ENCODE measurements at regions not wholly inside any gene's neighbourhood (a gene's known extent, or its start where the extent isn't known, plus 50 kb on each side); places are given as distances from the start of the nearest gene placed in this dataset.

DNA sequence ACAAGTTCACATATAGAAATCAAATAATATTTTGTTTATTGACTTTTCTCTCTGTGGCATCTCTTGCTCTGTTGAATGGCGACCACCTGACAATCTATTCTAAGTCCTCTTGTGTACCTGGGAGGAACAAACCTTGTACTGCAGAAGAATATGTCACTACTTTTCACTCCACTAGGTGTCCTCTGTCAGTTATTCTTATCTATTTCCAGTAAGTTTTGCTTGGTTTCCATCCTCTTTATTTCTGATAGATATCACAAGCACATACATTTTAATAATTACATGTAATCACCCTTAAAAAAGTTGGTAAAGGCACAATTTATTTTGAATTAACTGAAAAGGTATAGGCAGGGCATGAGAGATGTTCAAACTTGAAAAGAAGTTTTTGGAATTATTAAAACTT lies 238.4 kb downstream of the SNCA start:
- no peak for DNase-seq

DNA sequence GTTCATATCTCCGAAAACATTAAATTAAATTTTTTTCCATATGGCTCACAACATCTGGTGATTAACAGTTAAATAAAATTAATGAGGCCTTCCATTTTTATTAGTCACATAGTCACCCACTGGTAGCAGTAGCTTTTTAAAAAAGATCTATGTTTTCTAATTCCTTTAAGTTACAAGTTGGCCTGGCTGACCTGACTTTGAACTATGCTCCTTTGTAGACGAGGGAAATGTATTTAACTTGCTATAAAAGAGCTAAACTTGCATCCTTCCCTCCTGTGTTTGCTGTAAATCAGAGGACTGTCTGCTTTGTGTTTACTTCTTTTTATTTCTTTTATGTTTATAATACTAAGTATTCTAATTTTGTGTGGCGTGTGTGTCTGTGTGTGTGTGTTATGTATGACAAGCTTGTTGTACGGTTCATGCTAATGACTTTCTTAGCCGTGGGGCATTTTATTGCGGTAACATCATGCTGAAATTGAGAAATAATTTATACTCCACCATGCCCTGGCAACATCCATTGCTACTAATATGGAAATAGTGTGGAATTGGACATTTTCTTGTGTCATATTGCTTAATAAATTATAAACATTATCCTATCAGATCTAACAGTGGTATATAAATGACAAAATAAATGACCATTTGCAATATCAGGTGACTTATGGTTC lies 241.7 kb downstream of the SNCA start:
- DNase-seq, result no peak

DNA sequence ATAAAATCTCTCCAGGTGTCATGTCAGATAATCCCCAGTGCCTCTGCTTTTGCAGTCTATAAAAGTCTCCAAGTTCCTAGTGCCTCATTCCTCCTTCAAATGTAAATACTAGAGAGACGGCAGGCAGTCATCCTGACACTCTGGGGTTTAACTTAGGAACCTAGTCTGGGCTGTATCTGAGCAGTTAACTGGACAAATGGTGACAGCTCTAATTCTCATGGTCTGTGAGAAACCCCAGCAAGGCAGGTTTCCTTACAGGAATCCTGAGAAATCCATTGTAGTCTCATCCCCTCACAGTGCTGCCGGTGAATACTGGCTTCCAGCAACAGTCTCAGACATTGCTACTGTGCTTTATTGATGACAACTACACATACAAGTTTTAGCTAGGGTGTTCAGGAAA lies 246.8 kb downstream of the SNCA start:
- no peak for DNase-seq

DNA sequence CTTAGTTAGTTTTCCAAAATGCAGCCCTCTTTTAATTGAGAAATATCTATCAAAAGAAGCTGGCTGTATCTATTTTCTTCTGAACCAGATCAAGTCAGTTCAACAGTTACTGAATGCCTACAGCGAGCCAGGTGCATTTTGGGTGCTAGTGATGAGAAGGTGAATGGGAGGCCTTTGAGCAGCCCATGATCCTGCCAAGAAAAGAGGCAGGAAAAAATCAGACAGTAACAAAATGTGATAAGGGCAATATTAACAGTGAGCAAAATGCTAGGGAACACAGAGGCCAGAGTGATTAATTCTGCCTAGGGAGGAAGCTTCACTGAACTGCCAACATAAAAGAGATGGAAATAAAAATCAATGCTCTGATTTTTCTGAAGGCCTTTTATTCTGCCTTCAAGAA lies 248.5 kb downstream of the SNCA start:
- DNase-seq, result no peak

DNA sequence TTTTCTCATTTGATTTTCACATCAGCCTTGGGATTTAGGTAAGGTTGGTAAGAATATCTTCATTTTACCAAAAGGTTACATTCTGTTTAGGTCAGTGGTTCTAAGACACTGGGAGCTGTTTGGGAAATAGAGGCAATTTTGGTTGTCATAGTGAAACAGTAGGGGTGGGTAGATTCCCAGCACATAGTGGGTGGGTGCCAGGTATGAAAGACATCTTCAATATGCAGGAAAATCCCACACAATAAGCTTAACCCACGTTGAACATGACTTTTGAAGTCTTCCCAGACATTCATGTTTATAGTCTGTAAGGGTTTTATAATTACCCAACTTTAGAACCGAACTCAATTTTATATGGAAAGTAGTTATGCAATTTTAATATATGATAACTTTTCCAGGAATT lies 249.6 kb downstream of the SNCA start:
- no peak for DNase-seq

DNA sequence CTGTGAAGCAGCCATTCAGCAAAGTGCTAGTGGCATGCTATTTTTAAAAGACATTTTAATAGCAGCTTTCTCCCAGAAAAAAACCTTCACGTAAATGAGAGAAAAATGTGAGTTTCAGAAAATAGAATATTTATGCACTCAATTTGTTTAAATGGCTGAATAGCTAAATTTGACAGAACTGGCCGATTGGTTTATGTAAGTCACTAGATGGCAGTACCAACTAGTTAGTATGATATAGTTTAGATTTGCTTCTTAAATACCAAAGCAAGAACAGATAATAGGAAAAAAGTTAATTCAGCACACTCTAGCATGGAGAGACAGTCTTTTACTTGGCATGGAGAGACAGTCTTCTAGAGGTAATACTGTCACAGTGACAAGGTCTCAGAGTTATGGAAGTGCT lies 250.1 kb downstream of the SNCA start:
- DNase-seq, result no peak

DNA sequence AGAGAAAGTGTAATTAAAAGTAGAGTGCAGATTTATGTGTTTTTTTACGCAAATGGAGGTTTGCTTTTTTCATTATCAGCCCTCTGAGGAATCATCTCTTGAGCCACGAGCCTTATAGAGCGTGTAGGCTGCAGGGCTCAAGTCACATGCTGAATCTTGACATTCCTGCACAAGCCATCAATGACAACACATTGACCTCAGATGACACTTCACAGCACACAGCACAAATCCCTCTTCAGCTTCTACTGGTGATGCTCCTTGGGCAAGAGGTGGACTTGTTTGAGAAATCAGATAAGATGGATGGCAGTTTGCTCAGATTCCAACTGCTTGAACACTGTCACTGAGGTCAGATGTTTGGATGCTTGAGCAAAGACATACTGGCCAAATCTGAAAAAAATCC lies 250.6 kb downstream of the SNCA start:
- no peak for DNase-seq

DNA sequence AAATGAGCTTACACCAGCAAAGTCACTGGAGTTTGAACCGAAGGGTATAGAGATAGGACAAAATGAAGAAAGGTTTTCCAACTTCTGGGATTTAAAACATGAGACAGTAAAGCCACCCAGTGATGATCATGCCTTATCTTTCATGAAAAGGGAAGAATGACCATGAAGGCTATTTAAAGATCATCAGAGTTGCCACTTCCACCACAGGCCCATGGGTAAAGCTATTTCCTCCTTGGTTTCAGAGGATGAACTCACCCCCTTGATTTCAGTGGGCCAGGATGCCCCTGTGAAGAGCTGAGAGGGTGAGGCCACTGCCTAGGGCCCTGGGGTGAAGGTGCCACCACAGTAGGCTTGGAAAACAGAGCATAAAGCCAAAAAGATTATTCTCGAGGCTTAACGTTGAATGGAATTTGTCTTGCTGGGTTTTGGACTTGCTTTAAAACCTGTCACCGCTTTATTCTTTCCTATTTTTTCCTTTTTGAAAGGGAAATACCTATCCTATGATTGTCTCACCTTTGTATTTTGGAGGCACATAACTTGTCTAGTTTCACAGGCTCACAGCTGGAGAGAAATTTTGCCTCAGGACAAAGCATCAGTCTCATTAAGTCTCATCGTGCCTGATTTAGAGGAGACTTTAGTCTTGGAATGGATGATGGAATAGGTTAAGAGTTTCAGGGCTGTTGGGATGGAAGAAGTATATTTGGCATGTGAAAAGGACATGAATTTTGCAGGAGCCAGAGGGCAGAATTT lies 254.0 kb downstream of the SNCA start:
- no peak for DNase-seq

DNA sequence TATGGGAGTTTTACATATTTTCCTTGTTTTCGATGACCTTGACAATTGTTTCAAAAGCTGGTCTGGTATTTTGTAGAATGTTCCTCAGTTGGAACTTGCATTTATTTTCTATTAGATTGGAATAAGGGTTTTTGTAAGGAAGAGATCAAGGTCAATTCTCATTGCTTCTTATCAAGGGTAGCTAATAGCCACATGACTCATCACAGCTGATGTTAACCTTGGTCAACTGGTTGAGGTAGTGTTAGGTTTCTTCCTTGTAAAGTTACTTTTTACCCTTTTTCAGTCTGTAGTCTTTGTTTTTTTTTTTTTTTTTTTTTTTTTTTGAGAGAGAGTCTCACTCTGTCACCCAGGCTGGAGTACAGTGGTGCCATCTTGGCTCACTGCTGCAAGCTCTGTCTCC lies 257.2 kb downstream of the SNCA start:
- DNase-seq, result no peak

DNA sequence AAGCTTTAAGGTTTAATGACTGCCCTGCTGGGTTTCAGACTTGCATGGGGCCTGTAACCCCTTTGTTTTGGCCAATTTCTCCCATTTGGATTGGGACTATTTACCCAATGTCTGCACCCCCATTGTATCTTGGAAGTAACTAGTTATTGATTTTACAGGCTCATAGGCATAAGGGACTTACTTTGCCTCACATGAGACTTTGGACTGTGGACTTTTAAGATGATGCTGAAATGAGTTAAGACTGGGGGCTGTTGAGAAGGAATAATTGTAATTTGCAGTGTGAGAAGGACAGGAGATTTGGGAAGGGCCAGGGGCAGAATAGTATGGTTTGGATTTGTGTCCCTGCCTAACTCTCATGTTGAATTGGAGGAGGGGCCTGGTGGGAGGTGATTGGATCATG lies 260.7 kb downstream of the SNCA start:
- DNase-seq, result no peak

DNA sequence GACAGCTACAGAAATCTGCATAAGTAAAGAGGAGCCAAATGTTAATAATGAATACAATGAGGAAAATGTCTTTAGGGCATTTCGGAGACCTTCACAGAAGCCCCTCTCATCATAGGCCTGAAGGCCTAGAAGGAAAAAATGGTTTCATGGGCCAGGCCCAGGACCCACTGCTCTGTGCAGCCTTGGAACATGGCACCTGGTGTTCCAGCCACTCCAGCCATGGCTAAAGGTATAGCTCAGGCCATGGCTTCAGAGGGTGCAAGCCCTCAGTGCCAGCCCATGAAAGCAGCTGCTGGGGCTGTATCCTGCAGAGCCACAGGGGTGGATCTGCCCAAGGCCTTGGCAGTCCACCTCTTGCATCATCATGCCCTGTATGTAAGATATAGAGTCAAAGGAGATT lies 261.1 kb downstream of the SNCA start:
- no peak for DNase-seq

DNA sequence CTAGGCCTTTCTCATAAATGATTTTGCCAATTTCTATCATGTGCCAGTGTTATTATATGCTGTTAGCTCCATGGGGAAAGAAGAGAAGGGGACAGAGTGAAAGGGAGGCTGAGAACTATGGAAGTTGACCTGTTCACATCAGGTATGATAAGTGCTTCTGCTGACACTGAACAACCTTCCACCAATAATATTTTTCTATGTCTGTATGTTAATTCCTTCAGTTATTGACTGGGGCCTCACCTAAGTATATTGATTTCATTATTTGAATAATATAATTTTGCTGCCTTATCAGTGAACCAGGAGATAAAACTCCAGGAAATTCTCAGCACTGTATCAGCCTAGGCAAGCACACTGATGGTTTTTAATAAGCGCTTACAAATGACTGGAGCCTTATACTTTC lies 262.8 kb downstream of the SNCA start:
- no peak for DNase-seq

DNA sequence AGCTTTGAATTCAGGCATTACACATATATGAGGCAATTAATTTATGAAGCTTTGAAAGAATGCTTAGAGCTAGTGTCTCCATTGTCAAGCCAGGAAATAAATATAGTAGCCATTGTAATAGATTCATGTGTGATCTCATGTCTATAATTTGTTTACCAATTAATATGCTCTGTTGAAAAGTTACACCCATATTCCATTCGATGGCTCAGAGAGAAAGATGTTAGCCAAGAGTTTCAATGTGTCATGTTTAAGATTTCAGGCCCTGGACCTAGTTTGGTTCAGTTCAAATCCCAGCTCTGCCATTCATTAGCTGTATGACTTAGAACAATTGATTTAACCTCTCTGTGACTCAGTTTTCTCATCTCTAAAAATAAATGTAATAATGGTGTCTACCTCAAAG lies 263.3 kb downstream of the SNCA start:
- DNase-seq, result no peak

DNA sequence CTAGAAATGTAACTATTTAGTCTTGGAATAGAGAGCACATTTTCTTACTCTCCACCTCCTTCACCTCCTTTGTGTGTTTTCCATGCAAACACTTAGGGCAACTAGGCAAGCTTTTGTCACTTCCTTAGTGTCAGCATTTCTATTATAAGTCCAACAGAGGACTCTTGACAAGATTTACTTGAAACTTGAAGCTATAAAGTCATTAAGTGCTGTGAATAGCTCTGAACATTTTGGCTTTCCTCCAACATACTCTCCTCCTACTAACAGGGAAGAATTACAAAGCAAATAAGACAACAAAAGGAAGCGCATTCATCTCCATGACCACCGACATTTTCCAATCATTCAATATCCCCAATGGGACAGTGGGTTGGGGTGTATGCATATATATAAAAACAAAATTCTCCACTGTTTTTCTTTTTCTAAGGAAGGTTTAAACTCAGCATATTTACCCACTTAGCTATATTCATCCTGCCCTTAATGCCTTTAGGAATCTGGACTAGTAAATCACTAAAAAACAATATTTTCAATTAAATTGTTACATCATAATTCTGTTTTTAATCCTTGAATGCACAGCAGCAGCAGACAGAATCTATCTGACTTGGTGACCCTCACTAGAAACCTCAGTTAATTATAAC lies 264.6 kb downstream of the SNCA start:
- DNase-seq, result no peak

DNA sequence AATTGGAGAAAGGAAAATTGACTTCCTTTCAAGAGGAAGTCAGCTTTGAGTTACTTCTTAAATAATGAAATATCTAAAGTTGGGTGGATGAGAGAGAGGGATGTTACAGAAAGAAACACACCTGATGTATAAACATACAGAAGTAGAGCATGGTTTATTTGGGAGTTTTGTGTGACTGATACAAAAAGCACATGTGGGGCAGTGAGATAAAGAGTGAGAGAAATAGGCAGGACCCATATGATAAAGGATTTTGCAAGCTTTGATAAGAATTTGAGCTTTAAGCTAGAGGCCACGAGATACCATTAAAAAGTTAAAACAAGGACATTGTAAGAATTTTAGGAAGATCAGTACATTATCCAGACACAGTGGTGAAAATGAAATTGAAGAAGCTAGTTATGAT lies 263.3 kb upstream of the GPRIN3 start:
- DNase-seq, result no peak

DNA sequence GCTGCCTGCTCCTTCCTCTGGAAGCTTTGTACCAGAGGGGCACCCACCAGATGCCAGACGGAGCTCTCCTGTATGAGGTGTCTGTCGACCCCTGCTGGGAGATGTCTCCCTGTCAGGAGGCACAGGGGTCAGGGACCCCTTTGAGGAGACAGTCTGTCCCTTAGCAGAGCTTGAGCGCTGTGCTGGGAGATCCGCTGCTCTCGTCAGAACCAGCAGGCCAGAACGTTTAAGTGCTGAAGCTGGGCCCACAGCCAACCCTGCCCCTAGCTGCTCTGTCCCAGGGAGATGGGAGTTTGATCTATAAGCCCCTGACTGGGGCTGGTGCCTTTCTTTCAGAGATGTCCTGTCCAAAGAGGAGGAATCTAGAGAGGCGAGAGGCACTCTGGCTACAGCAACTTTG lies 260.3 kb upstream of the GPRIN3 start:
- no peak for DNase-seq

DNA sequence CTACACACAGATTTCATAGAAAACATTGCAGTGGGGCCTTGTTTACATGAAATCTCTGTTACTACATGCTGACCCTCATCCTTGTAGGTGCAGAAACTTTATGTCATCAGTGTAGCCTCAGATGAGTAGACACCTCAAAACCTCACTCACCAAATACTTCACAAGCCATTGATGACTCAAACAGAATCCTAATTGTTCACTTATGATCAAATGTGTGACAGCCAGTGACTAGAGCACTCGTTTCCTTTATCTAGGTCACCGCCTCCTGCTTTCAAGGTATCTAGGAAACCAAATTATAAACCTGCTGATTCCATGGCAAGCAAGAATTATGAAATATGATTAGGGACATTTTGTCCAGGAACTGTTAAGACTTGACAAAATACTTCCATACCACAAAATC lies 255.8 kb upstream of the GPRIN3 start:
- no peak for DNase-seq

DNA sequence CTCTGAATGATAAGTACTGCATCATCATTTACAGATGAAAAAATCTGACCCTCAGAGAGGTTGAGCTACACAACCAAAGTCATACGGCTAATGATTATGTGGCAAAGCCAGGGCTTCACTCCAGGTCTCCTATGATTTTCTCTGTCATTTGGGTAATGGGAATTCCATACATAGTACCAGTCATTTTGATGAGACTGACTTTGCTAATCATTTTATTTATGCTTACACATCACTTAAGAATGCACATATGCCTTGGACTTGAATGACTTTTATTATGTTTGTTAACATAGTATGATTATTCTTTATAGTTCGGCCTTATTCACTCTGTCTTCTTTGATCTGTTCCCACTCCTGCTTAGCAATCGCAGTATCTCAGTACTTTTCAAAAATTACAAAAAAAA lies 255.1 kb upstream of the GPRIN3 start:
- no peak for DNase-seq

DNA sequence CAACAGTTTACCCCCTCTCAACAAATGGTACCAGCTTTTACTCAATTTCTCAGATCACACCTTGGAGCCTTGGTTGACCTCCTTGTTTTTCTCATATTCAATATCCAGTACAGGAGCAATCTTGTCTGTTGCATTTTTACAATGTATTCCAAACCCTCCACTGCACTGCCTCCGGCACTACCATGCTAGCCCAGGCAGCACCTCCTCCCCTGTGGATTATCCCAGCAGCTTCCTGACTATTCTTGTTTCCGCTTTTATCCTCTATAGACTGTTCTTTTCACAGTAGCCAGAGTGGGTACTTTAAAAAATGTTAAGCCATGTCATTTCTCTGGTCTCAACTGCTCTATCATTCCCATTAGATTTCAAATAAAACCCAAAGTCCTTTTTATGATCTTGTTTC lies 253.4 kb upstream of the GPRIN3 start:
- no peak for DNase-seq

DNA sequence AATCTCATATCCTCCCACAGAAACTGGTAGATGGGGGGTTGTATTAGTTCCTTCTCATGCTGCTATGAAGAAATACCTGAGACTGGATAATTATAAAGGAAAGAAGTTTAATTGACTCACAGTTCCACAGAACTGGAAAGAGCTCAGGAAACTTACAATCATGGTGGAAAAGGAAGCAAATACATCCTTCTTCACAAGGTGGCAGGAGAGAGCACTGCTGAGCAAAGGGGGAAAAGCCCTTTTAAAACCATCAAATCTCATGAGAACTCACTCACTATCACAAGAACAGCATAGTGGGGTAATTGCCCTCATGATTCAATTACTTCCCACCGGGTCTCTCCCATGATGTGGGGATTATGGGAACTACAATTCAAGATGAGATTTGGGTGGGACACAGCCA lies 250.5 kb upstream of the GPRIN3 start:
- DNase-seq, result no peak

DNA sequence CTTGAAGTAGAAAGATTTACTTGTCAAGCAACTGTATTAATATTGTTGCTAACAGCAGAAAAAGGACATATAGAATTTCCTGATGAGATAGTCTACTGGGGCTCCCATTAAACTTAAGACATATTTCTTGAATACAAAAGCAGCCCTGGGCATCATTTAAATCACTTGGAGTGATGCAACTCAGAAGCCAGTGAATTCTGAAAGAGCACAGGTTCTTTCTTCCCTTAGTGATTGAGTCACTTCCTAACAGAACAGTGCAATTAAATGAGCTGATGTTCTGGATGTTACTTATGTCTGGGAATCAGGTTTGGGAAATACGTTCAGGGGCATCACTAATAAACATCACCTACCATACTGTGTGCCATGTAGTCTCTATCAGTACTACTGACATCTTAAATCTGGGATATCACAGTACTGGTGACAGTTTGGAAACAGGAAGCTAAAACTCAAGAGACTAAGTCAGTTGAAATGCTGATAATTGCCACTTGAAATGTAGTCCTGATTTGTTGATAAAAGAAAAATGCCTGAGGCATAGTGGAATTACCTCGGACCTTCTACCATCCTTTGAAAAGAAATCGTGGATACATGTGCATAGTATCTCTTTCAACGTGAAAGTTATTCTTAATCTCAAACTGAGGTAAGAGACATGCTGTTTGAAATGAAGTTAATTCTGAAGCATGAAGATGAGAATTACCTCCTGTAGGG lies 249.2 kb upstream of the GPRIN3 start:
- DNase-seq, result no peak

DNA sequence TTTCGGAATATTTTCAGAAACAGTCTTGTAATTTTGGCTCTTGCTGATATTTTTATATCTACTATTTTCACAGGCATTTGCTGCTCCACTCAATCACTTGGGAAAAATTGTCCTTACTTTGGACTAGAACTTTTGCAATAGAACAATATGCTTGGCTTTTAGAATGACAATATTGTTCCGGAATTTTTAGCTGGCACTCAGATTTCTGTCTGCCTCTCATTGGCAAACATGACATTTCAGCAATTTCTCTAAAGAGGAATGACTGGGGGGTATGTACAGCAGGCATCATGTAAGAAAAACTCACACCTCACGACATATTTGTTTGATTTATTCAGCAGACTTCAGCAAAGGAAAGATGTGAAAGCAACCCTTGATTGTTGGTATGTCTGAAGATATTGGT lies 243.6 kb upstream of the GPRIN3 start:
- DNase-seq, result no peak

DNA sequence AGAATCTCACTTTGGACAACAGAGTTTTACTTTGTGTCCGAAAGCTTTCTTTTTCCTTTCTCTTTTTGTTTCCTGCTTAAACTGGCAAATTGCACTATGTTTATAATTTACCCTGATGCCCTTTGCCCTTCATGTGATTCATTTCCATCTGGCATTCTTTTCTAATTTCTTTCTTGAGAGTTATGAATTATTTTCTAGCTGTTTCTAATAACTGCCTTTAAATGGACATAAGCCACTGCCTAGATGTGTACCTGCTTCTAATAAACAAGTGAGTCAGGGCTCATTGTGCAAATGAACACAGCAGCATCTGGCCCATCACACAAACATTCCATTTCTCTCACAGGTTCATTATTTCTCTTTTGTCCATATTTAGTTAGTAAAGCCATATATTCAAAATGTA lies 242.3 kb upstream of the GPRIN3 start:
- no peak for DNase-seq

DNA sequence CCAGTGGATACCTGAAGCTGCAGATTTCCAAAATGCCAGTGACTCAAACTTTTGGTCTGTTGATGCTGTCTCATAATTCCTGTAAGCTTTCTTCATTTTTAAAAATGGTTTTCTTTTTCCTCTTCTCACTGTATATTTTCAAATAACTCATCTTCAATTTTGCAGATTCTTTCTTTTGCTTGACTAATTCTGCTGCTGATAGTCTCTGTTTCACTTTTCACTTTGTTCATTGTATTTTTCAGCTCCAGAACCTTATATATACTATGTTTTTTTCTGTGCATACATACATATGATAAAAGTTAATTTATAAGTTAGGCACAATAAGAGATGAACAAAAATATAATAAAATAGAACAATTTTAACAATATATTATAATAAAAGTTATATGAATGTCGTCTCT lies 237.7 kb upstream of the GPRIN3 start:
- DNase-seq, result no peak
